Tibial artery (tissue), 4 donors: ENCODE measurements at regions not wholly inside any gene's neighbourhood (a gene's known extent, or its start where the extent isn't known, plus 50 kb on each side); places are given as distances from the start of the nearest gene placed in this dataset.

Source experiments
- DNase-seq, 2 donors: peaks; one replicate each; pipeline ENCODE4 v3.0.0-alpha.2; 2019
- H3K27ac ChIP-seq, 2 donors: fragments of 200-600 bp; sonication (generic) in 1 of 2; 1 replicate in 1 of 2; 2 replicates in 1 of 2; pipeline ENCODE4 v1.5.1; 2018 to 2019; ENCODE audit warnings: mild to moderate bottlenecking in 1 of 2
- H3K27me3 ChIP-seq, 2 donors: fragments of 200-600 bp; sonication (generic) in 1 of 2; one replicate each; pipeline versions ENCODE4 v1.5.1 to v1.6.0; 2016 to 2019
- H3K36me3 ChIP-seq, 3 donors: fragments of 200-600 bp; sonication (generic) in 2 of 3; one replicate each; pipeline ENCODE4 v1.5.1; 2016 to 2019; ENCODE audit warnings: mild to moderate bottlenecking in 2 of 3
- H3K4me1 ChIP-seq, 4 donors: fragments of 200-600 bp; sonication (generic) in 2 of 4; 1 replicate in 3 of 4; 2 replicates in 1 of 4; pipeline ENCODE4 v1.5.1; 2016 to 2019
- H3K4me3 ChIP-seq, 2 donors: fragments of 200-600 bp; sonication (generic) in 1 of 2; 1 replicate in 1 of 2; 2 replicates in 1 of 2; pipeline ENCODE4 v1.5.1; 2018 to 2019; ENCODE audit warnings: mild to moderate bottlenecking in 2 of 2
- H3K9me3 ChIP-seq, 3 donors: fragments of 200-600 bp; sonication (generic) in 1 of 3; one replicate each; pipeline ENCODE4 v1.5.1; 2016 to 2019
- intact Hi-C: fragments of 100-400 bp; cut with DNase I; formaldehyde crosslinking; loops from one replicate; pipeline ENCODE4 v1.15.0; 2023; ENCODE audit warnings: low total_unique reads
- TF ChIP-seq, protein P1 (sequence below), 2 experiments: fragments of 200-600 bp in 1 of 2; fragments of 450-650 bp in 1 of 2; IDR thresholded peaks; one replicate each; pipeline ENCODE4 v1.5.1; 2017 to 2019; ENCODE audit warnings: antibody characterized with exemption in 2 of 2, mild to moderate bottlenecking in 1 of 2, moderate library complexity in 1 of 2

DNA sequence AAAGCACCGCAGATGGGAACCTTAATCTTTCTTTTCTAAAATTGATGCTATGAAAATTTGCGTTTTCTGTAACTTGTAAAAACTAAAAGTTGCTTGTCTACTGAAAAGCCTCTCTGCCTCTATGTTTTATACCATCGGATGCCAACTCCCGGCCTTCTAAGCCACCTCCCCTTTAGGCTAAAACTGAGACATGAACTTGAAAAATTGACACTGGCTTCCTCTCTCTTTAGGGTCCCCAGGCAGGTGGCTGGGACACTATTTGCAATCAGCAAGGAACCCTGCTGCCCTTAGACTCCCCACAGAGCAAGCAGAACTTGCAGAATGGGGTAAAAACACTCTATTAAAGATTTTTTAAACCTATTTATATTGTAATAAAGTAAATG lies 151.1 kb upstream of the CAMK1G start:
- Histone ChIP-seq H3K36me3 (no peaks in the 10 kb centered on the region), H3K9me3 (no peaks in the 10 kb centered on the region), H3K27me3 (peaks cover 0 to 3% of the 10 kb centered on the region in 2 donors), H3K4me1 (peaks cover 0 to 6% (median 0%) of the 10 kb centered on the region in 4 donors), H3K4me3 (no peak overlapping the region), H3K27ac (no peak overlapping the region)
- TF ChIP-seq, protein P1, sequence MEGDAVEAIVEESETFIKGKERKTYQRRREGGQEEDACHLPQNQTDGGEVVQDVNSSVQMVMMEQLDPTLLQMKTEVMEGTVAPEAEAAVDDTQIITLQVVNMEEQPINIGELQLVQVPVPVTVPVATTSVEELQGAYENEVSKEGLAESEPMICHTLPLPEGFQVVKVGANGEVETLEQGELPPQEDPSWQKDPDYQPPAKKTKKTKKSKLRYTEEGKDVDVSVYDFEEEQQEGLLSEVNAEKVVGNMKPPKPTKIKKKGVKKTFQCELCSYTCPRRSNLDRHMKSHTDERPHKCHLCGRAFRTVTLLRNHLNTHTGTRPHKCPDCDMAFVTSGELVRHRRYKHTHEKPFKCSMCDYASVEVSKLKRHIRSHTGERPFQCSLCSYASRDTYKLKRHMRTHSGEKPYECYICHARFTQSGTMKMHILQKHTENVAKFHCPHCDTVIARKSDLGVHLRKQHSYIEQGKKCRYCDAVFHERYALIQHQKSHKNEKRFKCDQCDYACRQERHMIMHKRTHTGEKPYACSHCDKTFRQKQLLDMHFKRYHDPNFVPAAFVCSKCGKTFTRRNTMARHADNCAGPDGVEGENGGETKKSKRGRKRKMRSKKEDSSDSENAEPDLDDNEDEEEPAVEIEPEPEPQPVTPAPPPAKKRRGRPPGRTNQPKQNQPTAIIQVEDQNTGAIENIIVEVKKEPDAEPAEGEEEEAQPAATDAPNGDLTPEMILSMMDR (IDR thresholded peaks at IDR 0.05): no peak
- intact Hi-C loops: no loop called here
- no peak for DNase-seq

- TF ChIP-seq, protein P1 (IDR thresholded peaks at IDR 0.05): no peak
- peaks cover 0 to 6% (median 0%) of the 10 kb centered on the region in 4 donors for H3K4me1 ChIP-seq
- H3K36me3 ChIP-seq: no peaks in the 10 kb centered on the region
- intact Hi-C loops: no loop called here
- no peak overlapping the region for H3K27ac ChIP-seq
- H3K4me3 ChIP-seq: no peak overlapping the region
- H3K27me3 ChIP-seq: peaks cover 0 to 3% of the 10 kb centered on the region in 2 donors
- no peak for DNase-seq
- H3K9me3 ChIP-seq: no peaks in the 10 kb centered on the region
Observed at GRCh38 chr1:209433649-209434031, 149.9 kb upstream of the CAMK1G start.

DNA sequence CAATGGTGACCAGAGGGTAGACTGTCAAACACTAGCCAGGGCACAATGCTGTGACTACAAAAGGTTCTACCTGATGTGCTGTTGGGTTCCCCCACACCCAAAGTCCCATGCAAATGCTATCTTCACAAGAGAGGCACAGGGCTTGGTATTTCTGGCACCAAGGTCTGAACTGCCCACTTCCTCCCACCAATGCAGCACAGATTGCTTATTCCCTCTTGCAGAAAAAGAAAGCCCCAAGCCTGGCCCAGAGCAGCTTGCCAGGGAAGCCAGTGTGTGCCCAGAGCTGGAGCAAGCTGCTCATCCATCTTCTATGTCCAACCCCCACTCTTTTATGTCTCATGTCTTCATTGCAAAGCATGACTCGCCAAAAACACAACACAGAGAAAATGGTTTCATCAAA lies 149.4 kb upstream of the CAMK1G start:
- intact Hi-C loops: no loop called here
- H3K4me3 ChIP-seq: no peak overlapping the region
- DNase-seq: no peak
- no peaks in the 10 kb centered on the region for H3K36me3 ChIP-seq
- peaks cover 0 to 6% (median 0%) of the 10 kb centered on the region in 4 donors for H3K4me1 ChIP-seq
- H3K9me3 ChIP-seq: no peaks in the 10 kb centered on the region
- peaks cover 0 to 3% of the 10 kb centered on the region in 2 donors for H3K27me3 ChIP-seq
- TF ChIP-seq, protein P1 (IDR thresholded peaks at IDR 0.05): no peak
- H3K27ac ChIP-seq: no peak overlapping the region

DNA sequence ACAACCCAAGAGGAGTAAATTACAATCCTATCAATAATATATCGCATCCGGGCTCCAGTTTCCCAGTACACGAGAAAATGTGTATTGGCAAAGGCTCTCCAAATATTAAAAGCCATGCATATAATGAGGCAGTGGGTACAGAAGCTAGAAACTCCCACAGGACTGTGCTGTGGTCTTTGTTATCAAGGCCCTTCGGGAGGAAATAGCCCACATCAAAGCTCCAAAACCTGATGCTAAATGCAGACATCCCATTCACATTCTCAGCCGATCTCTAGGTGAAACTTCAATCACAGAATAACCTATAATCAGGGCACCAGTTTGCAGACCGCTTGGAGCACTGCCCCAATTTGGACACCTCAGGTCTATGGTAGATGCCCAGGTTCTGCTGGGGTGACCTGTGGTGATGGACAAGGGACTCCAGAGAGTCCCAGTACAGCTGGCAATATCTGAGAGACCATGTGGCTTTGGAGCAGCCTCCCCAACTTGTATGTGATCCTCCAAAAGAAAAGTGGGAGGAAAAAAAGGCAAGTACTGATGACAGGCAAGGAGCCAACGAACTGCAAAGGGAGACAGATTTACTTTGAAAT lies 148.8 kb upstream of the CAMK1G start:
- H3K36me3 ChIP-seq: no peaks in the 10 kb centered on the region
- DNase-seq: no peak
- peaks cover 0 to 3% of the 10 kb centered on the region in 2 donors for H3K27me3 ChIP-seq
- H3K4me3 ChIP-seq: no peak overlapping the region
- peaks cover 0 to 6% (median 0%) of the 10 kb centered on the region in 4 donors for H3K4me1 ChIP-seq
- TF ChIP-seq, protein P1 (IDR thresholded peaks at IDR 0.05): no peak
- peaks cover 0 to 4% (median 0%) of the 10 kb centered on the region in 3 donors for H3K9me3 ChIP-seq
- no peak overlapping the region for H3K27ac ChIP-seq
- intact Hi-C loops: no loop called here

DNA sequence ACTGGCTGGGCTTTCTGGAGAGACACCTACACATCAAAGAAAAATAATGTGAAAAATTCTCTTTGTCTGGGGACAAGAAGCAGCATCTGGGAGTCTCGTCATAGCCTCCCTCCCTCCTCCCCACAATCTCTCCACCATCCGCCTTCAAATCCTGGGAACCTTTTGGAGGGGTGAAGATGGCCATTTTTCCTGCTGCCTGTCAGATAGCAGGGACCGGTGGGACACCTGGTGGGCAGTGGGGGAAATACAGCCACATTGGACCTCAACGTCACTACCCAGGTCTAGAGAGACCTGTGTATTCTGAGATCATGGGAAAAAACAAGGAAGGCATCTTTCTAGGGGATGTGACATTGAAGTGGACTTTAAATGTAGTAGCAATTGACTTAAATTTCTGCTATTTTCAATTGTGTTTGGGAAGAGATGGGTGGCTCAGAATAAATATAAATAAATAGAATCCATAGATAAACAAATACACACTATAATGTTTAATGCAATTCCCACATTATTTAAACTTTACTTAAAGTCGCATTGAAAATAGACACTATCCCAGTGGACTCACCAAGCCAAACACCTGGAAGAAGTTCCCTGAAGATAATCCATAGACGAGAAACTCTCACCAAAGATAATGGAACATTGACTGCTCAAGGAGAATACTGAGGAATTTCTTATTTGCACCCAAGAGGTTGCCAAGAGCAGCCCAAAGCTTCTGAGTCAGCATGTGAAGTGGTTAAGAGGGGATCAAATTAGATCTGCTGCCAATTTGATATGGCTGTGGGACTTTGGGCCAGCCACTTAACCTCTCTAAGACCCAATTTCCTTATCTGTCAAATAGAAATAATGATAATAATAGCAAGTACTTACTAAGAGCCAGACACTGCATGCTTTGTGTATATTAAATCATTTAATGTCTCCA lies 147.6 kb upstream of the CAMK1G start:
- TF ChIP-seq, protein P1 (IDR thresholded peaks at IDR 0.05): peak; percentile 27 to 34
- H3K4me3 ChIP-seq: no peak overlapping the region
- H3K9me3 ChIP-seq: peaks cover 0 to 8% (median 0%) of the 10 kb centered on the region in 3 donors
- intact Hi-C loops: no loop called here
- DNase-seq: peak in 1 of 2 donors; percentile 54
- H3K4me1 ChIP-seq: peaks cover 0 to 6% (median 0%) of the 10 kb centered on the region in 4 donors
- no peak overlapping the region for H3K27ac ChIP-seq
- H3K27me3 ChIP-seq: peaks cover 0 to 3% of the 10 kb centered on the region in 2 donors
- no peaks in the 10 kb centered on the region for H3K36me3 ChIP-seq
